Mucosa of rectum (tissue), 2 donors: ENCODE measurements at regions not wholly inside any gene's neighbourhood (a gene's known extent, or its start where the extent isn't known, plus 50 kb on each side); places are given as distances from the start of the nearest gene placed in this dataset.

Experiments
- H3K27ac ChIP-seq, 2 donors: one replicate each; pipeline ENCODE4 v1.7.0; 2013; ENCODE audit warnings: inconsistent platforms in 2 of 2, low read depth in 2 of 2, low read length in 2 of 2
- H3K27me3 ChIP-seq, 2 donors: one replicate each; pipeline ENCODE4 v1.7.0; 2013; ENCODE audit warnings: low read length in 2 of 2; ENCODE audit not compliant: control insufficient read depth in 2 of 2, insufficient read depth in 2 of 2
- H3K36me3 ChIP-seq, 2 donors: one replicate each; pipeline ENCODE4 v1.7.0; 2013; ENCODE audit warnings: low read length in 2 of 2; ENCODE audit not compliant: control insufficient read depth in 2 of 2, insufficient read depth in 2 of 2
- H3K4me1 ChIP-seq, 2 donors: one replicate each; pipeline ENCODE4 v1.7.0; 2013; ENCODE audit warnings: low read length in 2 of 2, mild to moderate bottlenecking in 1 of 2; ENCODE audit not compliant: control insufficient read depth in 2 of 2, insufficient read depth in 2 of 2
- H3K4me3 ChIP-seq, 2 donors: one replicate each; pipeline ENCODE4 v1.7.0; 2013; ENCODE audit warnings: low read length in 2 of 2
- H3K9ac ChIP-seq, 2 donors: one replicate each; pipeline ENCODE4 v1.7.0; 2013; ENCODE audit warnings: low read length in 2 of 2, low read depth in 1 of 2, mild to moderate bottlenecking in 1 of 2
- H3K9me3 ChIP-seq, 2 donors: one replicate each; pipeline ENCODE4 v1.7.0; 2013; ENCODE audit warnings: low read length in 2 of 2; ENCODE audit not compliant: control insufficient read depth in 2 of 2
- donor health status: healthy.
- donor health status: Normal muscosa, but diverticular disease.

DNA sequence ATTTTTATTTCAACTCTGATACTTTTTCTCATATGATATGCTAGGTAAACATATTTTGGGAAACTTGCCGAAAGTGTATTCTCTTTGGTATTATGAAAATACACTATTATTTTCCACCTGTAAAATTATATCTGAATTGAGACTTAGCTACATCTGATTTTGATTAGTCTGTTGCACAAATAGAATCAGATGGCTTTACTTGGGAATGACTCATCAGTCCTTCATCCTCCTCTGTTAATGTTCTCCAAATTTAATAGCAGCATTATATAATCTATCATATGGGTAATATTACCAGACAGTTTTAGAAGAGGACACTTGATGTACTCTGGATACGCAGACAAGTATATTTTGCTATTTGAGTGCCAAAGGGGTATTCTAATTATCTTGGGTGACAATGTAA is 245.3 kb downstream of the CTH start:
- Histone ChIP-seq H3K4me3 (no peak overlapping the region), H3K27ac (no peak overlapping the region), H3K36me3 (no peaks in the 10 kb centered on the region), H3K9ac (no peak overlapping the region), H3K9me3 (no peaks in the 10 kb centered on the region), H3K4me1 (no peaks in the 10 kb centered on the region), H3K27me3 (no peaks in the 10 kb centered on the region)

DNA sequence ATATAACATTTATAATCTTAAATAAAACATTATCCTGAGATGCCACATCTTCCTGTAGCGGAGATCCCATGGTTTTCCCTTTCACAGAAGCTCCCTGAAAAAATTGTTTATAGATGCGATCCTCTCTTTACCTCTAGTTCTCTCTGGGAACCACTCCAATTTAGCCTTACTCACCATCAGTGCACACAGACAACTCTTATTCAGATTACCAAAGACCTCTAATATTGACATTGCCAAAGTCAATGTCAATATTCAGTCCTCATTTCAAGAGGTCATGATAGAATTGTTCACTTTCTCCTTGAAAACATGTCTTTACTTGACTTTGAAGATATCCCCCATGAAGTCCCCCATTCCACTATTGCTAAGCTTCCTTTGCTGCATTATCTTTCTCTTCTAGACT is 248.8 kb downstream of the CTH start:
- Histone ChIP-seq H3K4me1 (no peaks in the 10 kb centered on the region), H3K27ac (no peak overlapping the region), H3K9ac (no peak overlapping the region), H3K4me3 (no peak overlapping the region), H3K9me3 (no peaks in the 10 kb centered on the region), H3K36me3 (no peaks in the 10 kb centered on the region), H3K27me3 (no peaks in the 10 kb centered on the region)

DNA sequence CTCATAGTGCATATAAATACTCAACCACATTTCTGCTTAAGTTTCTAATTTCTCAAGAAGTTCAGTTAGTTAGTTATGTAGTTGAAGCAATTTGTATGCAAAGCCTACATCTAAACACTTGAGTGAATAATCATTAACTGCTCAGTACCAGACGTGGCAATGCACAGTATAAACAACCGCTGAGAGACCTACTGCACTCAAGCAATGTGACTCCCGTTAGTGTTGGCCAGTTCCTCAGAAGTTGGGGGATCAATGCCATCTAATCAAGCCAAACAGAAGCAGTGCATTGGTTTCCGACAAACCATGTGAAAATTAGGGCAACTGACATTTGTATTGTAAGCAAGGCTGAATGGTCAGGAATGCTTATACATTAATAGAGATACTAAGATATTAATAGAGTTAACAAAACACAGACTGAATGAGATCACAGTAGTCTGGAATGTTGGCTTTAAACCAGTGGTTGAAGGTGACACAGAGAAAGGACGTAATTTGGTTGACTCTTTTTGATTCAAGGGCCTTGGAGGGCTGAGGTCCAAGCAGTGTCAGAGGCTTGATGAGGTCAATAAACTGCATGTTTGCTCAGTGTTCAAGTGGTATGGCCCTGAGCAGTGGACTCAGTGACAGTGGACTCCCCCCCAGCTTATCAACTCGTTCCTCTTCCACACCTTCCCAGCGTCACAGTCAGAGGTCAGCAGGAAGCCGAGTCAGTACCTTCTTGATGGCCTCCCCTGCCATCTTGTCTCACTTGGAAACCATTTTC is 255.5 kb downstream of the CTH start:
- Histone ChIP-seq H3K27me3 (no peaks in the 10 kb centered on the region), H3K36me3 (no peaks in the 10 kb centered on the region), H3K9me3 (no peaks in the 10 kb centered on the region), H3K4me3 (no peak overlapping the region), H3K9ac (no peak overlapping the region), H3K27ac (no peak overlapping the region), H3K4me1 (no peaks in the 10 kb centered on the region)

DNA sequence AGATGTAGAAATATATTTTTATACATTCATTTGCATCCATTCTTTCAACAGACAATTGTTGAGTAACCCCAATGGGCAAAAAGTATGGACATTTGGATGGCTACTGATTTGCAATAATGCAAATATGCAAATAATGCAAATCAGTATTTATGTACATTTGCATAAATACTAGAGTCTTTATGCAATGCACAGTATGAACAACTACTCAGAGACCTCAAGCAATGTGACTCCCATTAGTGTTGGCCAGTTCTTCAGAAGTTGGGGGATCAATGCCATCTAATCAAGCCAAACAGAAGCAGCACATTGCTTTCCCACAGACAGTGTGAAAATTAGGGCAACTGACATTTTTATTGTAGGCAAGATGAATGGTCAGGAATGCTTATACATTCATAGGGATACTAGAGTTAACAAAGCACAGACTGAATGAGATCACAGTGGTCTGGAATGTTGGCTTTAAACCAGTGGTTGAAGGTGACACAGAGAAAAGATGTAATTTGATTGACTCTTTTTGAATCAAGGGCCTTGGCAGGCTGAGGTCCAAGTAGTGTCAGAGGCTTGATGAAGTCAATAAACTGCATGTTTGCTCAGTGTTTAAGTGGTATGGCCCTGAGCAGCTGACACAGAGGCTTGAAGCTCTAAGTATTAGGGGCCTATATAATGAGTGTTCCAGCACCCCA is 256.6 kb downstream of the CTH start:
- H3K36me3 ChIP-seq: no peaks in the 10 kb centered on the region
- H3K9me3 ChIP-seq: no peaks in the 10 kb centered on the region
- no peaks in the 10 kb centered on the region for H3K4me1 ChIP-seq
- H3K9ac ChIP-seq: no peak overlapping the region
- no peak overlapping the region for H3K4me3 ChIP-seq
- H3K27me3 ChIP-seq: no peaks in the 10 kb centered on the region
- no peak overlapping the region for H3K27ac ChIP-seq

DNA sequence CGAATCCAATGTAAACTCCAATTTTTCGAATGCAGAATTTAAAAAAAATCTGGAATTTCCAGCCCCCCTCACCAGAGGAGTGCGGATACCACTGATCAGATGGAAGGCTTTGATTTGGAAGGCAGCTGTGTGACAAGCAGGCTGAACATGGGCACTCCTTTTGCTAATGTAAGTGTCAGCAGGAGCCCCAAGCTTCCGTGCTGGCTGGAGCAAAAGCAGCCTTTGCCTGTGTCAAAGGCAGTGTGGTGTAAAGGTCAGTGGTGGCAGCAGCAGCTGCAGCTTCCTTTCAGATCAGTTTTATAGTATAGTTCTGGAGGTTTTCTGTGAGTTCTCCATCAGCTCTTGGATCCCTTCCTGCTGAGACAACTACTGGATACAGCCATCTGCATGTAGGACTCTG is 259.9 kb downstream of the CTH start:
- no peaks in the 10 kb centered on the region for H3K36me3 ChIP-seq
- H3K9me3 ChIP-seq: no peaks in the 10 kb centered on the region
- no peaks in the 10 kb centered on the region for H3K27me3 ChIP-seq
- no peak overlapping the region for H3K9ac ChIP-seq
- no peaks in the 10 kb centered on the region for H3K4me1 ChIP-seq
- no peak overlapping the region for H3K27ac ChIP-seq
- H3K4me3 ChIP-seq: no peak overlapping the region

DNA sequence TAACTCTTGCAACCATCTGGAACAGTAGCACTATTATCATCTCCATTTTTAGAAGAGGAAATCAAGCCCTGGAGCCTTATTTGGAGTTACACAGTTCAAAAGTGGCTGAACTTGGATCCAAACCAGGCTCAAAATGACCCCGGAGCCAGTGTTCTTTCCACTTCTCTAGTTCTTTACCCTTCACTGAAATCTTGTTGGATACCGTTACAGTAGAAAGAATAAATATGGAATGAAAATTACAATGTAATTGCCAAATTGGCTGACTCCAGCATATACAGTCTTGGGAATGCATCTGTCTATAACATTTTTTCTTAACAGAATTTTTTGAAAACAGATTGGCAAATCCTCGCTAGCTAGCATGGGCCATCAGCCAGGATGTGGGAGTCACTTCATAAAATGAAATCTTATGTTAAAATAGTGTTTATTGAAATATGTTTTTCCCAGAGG is 261.4 kb downstream of the CTH start:
- Histone ChIP-seq H3K27me3 (no peaks in the 10 kb centered on the region), H3K36me3 (no peaks in the 10 kb centered on the region), H3K27ac (no peak overlapping the region), H3K4me1 (no peaks in the 10 kb centered on the region), H3K9me3 (no peaks in the 10 kb centered on the region), H3K4me3 (no peak overlapping the region), H3K9ac (no peak overlapping the region)

DNA sequence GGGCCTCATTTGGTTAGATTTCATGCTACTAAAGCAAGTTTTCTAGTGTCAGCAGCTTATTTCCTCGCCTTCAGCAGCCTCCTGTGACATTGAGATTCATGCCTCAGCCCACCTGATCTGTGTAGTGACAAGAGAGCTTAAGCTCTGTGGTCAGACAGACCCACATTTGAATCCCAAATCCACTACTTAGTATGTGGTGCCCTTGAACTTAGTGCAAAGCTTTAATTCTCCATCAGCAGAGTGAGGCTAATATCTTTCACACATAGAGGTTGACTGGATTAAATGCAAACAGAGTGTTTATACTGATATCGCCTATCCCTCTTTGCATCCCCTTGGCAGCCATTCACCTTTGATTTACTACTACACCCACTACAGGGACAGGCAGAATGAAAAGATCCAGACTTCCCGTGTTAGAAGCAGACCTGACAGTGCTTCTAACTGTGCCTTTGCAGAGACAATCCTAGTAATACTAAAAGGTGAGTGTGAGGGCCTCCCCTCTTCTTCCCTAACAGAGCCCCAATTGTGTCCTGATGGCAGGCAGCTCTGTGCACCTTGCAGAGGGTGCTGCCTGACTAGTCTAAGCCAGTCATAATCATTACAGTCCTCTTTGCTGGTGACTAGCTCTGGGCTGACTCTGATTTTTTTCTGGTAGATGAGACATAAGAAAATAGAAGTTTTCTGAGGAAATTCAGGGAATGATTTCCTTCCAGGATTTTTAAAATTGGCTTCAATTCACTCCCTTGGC is 264.0 kb downstream of the CTH start:
- no peaks in the 10 kb centered on the region for H3K27me3 ChIP-seq
- H3K4me3 ChIP-seq: no peak overlapping the region
- no peak overlapping the region for H3K27ac ChIP-seq

DNA sequence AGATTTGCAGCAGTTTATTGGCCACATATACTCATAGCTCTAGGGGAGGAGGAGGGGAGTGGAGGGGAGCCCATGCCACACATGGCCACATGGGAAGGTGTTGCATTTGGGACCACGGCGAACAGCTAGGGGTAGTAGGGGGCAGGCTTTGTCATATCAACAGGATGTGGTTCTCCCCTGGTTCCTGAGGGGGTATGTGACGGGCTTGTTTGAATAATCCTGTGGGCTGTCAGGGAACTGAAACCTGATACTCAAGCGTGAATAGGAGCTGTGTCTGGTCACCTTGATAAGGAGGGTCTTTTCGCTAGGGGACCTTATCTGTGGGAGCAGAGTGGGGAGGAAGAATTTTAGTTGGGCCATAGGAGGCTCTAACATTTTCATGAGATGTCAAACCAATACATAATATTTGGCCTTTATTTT is 264.7 kb downstream of the CTH start:
- H3K9ac ChIP-seq: no peak overlapping the region
- no peaks in the 10 kb centered on the region for H3K36me3 ChIP-seq
- no peaks in the 10 kb centered on the region for H3K4me1 ChIP-seq
- H3K4me3 ChIP-seq: no peak overlapping the region
- no peaks in the 10 kb centered on the region for H3K9me3 ChIP-seq
- no peaks in the 10 kb centered on the region for H3K27me3 ChIP-seq
- no peak overlapping the region for H3K27ac ChIP-seq

More for the DNA sequence above, 264.0 kb downstream of the CTH start:
- no peaks in the 10 kb centered on the region for H3K36me3 ChIP-seq
- no peak overlapping the region for H3K9ac ChIP-seq
- no peaks in the 10 kb centered on the region for H3K9me3 ChIP-seq
- H3K4me1 ChIP-seq: no peaks in the 10 kb centered on the region

DNA sequence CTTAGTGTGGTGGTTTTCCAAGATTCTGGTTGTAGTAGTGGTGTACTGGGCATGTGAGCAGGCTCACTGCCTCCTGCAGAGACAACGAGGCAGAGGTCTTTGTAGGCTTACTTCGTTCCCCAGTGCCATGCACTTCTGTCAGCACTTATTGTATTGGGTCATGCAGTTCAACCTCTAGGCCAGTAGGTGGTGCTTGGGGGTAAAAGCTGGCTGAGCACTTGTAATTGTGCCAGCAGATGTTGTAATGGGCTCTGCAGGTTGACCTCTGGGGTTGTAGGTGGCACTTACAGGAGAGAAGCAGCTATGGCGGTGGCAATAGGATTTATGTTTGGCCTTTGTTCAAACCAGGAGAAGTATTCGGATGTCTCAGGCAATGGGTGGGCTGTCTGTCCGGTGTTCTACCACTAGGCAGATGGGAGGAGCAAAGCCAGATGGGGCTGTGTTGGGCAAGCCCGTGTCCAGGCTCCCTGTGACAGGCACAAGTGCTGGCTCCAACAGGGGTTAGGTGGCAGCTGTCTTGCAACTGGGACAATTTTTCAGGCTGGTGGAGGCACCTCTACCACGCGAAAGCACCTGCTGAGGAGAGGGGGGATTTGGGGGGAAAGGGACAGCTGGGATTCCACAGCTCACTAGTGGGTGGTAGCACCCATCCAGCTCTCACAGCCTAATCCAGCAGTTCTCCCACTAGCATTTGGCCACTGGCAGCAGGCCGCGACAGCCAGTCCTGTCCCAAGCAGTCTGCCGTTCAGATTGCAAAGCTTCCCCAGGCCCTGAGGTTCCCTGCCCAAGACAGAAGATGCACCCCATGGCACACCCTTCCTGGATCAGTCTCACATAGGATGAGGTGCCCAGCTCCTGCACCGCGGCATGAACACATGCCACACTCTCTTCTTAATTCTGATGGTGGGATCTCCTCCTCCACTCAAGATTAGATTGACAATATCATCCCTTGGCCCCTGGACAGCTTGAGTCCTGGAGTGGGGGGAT is 274.5 kb downstream of the CTH start:
- Histone ChIP-seq H3K9ac (no peak overlapping the region), H3K4me1 (no peaks in the 10 kb centered on the region), H3K4me3 (no peak overlapping the region), H3K27me3 (no peaks in the 10 kb centered on the region), H3K36me3 (no peaks in the 10 kb centered on the region), H3K27ac (no peak overlapping the region), H3K9me3 (no peaks in the 10 kb centered on the region)
